SIG-M5 treated with dmso at 0.1 percent for 504 hours (cell line): ENCODE measurements at regions not wholly inside any gene's neighbourhood (a gene's known extent, or its start where the extent isn't known, plus 50 kb on each side); places are given as distances from the start of the nearest gene placed in this dataset.
A peak's percentile ranks its signal among the peaks of the same experiment; 100 is the strongest.
"Not testable (repeated sequence)": the region's sequence is repeated elsewhere in the genome, so short reads cannot be mapped to it uniquely, and the experiment has no call there.

Source experiments
- DNase-seq: peaks from one replicate; lab custom pipeline; 2025; ENCODE audit not compliant: unreplicated experiment; lab: John Stamatoyannopoulos, UW

DNA sequence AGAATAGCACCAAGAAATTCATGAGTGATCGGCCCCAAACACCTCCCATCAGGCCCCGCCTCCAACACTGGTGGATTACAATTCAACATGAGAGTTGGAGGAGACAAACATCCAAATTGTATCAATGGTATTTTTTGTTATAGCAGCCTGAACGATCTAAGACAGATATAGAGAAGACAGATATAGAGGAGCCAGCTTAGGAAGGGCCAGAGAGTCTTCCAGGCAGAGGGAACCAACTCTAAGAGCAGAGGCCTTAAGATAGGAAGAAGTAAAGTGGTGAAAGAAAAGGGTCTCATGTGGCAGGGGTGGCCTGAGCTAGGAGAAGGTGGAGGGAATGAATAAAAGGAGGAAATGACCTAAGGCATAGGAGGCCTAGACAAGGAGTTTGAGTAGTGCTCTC lies 158.8 kb upstream of the TBL1XR1 start:
- DNase-seq: no peak

DNA sequence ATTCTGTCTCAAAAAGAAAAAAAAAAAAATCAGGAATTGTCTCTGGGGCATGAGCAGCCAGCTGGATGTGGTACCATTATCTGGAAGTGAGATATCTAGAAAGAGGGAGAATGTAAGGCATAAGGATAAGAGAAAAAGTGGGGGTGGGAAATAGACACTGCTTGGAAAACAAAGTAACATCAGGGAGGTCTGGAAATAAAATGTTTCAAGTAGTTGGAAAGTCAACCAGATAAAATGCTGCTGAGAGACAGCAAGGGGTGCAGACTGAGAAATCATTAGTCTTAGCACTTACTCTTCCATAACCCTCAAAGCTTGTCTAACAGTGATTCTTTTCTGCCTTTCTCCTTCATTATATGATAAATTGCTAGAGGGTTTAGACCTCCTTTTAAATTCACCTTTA lies 159.7 kb upstream of the TBL1XR1 start:
- no peak for DNase-seq

DNA sequence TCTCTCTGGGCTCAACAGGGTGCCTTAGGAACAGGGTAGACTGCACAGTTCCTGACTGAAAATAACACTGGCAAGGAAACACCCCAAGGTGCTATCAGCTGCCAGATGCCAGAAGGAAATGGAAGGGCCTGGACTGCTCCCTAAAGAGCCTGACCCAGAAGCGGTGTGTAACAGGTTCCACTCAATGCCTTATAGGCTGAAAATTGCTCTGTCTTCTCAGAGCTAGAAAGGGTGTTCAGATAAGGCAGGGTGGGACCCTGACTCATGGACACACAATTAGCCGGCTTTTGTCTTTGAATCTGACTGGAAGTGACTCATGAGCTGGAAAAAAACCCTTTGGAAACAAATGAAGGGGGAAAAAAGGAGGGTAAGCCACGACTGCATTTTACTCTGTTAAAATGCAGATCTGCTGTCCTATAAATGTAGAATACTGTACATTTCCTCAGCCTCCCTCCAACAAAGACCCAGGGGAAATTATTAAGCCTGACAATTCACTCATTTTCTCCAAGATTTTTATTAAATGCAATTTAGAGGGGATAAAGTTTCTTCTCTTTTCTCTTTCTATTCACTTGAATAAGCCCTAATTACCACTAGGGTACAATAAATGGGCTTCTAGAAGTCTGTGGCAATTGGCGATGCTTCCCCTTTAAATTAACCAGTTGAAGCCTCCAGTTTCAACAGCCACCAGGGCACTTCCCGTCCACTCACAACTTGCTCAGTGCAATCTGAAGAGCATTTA lies 160.2 kb upstream of the TBL1XR1 start:
- peak; percentile 93 for DNase-seq

DNA sequence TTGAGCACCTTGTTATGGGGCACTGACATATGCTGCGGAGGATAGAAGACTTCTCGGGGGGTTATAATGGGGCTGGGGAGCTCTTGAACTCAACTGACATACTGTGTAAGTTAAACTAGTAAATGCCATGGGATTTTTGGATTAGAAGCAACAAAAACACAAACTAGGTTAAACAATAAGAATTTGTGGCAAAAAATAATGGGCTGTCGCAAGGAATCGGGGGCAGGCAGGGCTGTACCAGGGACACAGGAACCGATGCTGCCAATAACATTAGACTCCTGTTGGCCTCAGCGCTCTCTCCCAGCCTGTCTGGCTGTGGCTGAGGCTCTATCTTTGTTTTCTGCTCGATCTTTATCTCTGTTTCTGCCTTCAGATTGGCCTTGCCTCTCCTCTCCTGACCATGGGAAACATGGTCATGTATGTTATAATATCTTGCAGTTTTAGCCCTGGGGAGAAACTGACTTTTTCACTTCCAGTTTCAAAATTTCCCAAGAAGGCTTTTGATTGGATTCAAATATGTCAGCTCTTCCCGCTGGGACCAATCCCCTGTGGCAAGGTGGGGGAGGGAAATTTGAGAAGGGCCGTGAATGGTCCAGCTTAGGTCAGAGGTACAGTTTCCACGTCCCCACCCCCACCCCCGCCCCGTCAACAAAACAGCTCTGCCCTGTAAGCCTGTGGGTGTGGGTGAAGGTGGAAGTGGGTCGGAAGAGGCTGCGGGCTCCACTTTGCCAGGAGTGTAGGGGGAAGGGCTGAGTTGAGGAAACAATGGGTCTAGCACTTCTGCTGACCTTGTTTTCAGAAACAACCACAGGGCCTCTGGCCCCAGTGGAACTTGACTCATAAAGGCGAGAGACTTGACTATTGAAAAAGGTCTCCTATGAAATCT lies 161.1 kb upstream of the TBL1XR1 start:
- peak; percentile 97 for DNase-seq

DNA sequence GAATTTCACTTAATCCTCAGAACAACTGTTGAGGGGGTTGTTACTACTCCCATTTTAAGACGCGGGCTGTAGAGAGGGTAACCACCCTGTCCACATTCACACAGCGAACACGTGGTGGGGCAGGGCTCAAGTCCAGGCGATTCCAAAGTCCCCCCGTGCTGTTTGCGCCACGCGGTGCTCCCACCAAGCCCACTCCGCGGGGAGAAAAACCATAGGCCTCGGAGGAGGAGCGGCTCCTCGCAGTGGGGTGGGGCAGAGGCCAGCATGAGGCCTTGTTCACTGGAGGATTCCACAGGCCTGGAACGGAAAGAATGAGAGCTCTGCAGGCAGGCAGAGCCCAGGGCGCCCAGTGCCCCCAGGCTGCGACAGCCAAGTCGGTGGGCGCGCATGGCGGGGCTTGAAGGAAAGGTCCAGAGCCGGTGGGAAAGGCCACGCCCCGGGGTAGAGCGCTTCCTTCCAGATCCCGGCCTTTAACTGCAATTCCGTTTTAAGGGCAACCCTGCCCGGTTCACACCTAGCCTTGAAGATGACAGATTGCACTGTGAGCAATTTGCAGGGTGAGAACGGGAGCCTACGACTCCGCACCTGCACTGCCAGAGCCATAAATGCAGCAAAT lies 161.8 kb upstream of the TBL1XR1 start:
- DNase-seq: peak; percentile 38

DNA sequence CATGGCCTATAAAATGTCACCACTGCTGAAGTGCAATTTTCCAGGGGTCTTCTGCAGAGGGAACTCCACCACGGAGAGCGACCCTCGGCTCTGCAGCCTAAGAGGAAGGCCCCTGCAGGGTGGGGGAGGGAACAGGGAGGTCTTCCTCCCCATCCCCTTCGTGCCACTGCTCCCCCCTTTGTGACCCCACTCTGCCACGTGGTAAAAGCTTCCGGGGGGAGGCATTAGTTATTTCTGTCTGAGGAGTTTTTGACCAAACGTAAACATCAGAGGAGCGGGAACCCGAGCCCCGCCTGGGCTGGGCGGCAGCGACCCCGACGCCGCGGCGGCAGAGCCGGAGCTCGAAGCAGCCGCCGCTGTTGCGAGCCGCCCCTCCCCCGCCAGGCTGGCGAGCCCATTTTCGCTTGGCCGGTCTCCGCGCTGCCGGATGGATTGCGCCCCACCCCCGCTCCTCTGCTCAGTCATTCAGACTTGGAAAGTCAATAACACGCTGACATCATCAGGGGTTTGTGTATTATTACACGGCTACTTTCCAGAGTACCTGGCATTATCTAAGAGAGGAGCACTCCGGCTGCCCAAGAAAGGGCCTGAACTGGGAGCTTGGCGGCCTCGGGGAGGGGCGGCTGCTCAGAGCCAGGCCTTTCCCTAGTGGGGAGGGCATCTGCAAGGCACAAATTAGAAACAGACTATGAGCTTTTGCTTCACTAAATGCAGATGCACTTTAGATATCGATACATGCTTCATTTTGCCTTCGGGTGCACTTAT lies 162.5 kb upstream of the TBL1XR1 start:
- peak; percentile 97 for DNase-seq

DNA sequence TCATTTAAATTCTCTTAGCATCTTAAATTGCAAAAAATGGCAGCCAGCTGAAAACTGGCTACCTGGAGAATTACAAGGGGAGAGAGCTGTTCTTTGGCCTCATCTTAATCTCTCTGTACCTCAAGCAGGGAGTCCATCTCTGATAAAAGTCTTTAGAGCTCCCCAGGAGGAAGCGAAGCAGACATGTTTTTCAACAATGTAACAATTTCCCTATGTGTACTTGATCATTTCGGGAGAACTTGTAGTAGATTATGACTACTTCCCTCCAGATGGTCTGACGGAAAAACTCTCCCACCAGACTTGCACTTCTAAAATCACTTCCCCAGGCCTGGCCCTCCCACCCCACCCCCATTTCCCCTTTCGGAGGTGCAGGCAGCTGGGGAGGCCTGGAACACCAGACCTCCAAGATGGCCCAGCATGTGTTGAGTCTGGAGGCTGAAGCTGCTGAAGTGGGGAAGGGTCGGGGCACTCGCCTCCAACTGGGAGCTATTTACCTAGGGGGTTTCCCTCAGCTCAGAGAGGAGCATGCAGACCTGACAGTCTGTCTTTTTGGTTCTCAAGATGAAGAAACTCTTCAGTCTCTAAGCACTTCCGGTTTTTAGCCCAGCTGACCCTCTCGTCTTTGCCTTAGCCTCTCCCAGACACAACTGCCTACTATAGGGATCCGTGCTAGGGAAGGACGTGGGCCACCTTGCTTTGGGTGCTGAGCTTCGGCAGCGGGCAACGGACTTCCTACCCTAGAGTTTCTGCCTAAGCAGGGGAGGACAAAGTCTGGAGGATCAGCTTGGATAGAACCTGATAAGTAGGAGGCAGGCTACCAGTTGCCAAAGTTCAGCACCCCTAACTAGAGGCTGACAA lies 164.0 kb upstream of the TBL1XR1 start:
- DNase-seq: peak; percentile 76

DNA sequence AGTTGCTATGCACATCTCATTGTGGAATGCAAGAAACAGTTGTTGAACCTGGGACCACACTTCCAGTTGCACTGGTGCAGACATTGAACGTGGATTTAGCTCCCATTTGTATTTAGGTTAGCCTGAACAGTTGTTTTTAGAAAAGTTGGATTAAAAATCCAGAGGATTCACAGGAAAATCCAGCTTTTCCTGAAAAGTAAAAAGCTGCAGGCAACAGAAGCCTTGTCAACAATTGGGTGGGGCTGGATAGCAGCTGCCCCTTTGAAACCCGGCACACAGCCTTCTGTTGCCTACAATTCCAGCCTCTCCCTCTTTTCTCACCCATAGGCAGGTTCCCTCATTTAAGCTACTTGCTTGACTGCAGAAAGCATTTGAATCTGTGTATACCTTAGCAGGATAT lies 165.3 kb upstream of the TBL1XR1 start:
- no peak for DNase-seq

DNA sequence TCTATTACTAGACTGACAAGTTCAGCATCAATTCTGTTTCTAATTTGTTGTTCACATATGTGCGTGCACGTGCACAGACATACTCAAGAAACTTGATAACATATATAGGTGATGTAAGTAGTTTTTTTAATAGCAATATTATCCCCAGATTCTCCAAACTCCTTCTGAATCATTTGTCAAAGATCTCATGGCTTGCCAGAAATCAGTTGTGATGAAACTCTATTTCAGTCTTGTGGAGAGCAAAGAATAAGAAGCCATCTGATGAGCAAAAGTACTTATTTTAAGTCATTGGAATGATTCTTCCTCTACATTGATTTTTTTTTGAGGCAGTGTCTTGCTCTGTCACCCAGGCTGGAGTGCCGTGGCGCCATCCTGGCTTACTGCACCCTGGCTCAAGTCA lies 167.0 kb upstream of the TBL1XR1 start:
- DNase-seq: no peak

DNA sequence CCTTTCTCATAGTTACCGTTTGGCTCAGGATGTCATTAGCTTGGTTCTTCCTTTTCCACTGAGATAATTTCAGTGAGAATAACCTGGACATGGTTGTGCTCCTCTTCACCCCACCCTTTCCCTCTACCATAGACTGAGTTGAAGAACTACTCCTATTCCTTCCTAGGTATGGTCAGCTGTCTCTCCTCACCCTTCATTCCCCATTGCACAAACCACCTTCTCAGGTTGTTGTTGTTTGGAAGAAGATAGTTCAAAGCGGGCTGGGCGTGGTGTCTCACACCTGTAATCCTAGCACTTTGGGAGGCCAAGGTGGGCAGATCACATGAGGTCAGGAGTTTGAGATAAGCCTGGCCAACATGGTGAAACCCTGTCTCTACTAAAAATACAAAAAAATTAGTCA lies 168.0 kb upstream of the TBL1XR1 start:
- not testable (repeated sequence) for DNase-seq

DNA sequence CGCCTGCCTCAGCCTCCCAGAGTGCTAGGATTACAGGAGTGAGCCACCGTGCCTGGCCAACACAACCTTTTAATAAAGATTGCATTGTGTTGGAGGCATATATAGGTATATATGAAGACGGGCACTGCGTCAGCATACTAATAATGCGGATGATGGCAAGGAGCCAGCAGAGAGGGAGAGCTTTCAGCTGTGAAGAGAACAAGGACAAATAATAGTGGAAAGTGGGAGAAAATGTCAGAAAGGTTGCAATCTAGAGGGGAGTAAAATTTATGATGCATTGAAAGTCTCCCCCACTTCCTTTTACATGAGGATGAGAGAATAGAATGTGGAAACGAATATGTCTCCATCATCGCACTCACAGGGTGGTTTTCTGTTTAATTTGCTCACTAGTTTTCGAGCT lies 170.5 kb upstream of the TBL1XR1 start:
- DNase-seq: no peak

DNA sequence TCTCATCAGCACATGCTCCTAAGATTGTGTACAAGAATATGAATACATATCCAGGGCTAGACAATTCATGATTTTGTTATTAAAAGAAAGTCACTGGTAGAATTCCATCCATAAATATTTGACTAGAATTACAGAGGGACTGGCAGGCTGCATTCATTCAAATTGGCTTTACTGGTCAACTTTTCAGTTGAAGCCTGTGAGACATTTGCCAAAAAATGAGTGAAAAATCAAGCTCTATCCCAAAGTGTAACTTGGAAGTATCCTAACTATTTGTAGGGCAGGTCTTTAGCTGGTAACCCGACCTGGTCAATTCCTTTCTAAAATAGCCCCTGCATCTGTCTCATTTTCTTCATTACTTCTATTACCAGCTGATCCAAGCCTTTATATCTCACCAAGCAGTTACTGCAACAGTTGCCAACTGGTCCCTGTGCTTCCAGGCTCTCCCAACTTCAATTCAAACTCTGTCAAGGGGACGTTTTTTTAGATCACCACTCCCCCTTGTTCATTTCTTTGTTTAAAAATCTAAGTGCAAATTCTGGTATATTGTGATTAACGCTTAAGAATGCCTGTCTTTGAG lies 173.1 kb upstream of the TBL1XR1 start:
- DNase-seq: no peak

DNA sequence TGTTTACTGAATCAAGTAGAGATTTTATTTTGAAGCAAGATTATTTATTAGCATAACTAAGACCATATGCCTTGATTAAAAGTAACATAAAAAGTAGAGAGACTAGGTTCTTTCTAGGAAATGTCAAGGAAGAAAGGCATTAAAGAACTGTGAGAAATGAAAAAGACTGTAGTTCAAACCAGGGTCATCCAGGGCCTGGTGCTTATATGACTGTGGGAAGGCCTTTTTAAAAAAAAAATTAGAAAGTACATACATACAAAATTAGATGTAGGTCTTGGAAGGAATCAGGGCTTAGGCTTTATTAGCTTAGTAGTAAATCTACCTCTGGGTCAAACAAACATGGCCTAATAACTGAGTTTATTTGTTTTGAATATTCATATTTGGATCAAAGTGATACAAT lies 173.9 kb upstream of the TBL1XR1 start:
- DNase-seq: no peak

DNA sequence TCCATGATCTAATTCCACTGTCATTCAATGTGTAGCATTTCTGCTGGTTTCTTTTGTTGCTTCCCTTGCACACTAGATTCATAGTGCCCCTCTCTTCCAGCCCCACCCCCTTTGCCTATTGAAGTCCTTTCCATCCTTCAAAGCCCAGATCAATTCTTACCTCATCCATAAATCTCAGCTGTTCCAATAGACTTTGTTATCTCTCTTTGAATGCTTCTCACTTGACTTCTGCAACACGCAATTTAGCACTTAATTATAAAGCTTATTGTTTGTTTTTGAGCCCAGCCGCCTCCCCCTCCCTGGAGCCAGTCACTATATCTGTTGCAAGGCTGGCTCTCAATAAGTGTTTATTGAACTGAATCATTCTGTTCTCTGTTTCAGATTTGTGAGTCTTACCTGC lies 174.6 kb upstream of the TBL1XR1 start:
- DNase-seq: no peak

DNA sequence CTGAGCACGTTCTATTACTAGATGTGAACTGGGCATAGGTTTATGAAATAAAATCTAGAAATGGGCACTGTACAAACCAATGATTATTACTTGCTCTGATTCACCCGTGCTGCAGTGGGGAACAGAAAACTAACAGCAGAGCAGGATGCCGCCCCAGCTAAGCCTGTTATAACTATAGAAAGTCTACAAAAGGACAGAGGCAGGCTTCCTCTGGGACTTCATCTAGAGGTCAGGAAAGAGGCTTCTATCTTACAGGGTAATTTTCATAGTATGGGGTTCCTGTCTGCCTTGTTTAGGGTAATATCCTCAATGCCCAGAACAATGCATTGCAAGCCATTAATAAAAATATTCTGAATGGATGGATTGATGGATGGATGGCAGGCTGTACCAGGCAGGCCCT lies 177.0 kb upstream of the TBL1XR1 start:
- no peak for DNase-seq

DNA sequence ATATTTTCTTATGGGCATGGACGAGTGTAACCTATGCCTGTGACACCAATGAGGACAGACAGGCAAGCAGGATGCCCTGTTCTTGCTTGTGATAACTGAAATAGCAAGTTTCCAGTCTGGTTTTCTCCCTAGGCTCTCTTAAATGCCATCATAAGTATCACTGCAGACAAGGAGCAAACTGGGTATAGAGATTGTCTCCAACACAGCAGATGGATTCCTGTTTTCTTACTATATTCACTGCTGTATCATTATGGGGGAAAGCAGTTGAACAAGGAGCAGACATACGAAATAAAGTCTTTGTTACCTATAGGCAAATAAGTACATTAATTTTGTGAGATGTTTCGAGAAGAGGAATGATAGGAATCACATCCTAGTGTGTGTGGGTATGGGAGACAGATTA lies 178.0 kb upstream of the TBL1XR1 start:
- no peak for DNase-seq

DNA sequence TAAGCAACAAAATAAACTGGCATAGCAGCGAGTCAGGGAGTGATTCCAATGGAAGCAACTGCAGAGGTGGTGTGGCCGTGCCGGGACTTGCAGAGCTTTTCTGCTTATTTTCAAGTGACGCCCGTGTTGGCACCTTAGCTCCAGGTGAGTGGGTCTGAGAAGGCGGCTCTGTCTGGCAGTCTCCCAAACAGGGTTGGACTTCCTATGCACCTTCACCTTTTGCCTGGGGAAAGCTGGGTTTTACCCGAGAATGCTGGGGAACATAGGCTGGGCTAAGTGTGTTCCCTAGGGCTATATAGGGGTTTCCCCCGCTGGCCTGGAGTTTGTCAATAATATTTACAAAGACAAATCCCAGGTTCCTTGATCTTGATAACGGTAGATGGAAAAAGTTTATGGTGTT lies 179.9 kb upstream of the TBL1XR1 start:
- DNase-seq: no peak

DNA sequence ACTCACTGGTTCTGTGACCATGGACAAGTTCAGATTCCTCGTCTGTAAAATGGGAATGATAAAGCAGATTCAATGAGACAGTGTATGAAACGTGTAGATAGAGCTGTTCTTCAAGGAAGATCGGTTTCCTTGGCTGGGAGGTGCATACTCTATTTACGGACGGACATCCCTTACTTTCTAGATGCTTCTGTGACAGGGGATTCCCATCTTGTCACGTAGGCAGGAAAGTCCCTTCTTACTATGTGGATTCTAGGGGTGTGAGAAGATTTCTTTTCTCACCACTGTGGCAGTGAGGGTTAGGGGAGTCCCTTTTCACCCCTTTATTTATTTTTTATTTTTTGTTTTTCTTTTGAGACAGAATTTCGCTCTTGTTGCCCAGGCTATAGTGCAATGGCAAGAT lies 180.9 kb upstream of the TBL1XR1 start:
- DNase-seq: no peak

DNA sequence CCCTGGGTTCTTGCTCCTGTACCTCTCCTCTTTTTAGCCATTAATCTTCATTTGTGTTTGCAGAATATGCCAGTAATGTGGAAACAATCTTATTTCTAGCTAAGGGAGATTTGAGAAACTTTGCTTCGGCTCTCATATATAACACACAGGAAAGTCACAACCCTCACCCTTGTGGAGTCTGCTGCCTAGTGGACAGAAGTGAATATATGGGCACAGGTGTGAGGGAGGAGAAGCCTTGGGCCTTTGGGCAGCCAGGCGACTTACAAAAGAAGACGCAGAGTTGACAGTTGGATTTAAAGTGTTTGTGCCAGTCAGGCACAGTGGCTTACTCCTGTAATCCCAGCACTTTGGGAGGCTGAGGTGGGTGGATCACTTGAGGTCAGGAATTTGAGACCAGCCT lies 181.8 kb upstream of the TBL1XR1 start:
- no peak for DNase-seq

DNA sequence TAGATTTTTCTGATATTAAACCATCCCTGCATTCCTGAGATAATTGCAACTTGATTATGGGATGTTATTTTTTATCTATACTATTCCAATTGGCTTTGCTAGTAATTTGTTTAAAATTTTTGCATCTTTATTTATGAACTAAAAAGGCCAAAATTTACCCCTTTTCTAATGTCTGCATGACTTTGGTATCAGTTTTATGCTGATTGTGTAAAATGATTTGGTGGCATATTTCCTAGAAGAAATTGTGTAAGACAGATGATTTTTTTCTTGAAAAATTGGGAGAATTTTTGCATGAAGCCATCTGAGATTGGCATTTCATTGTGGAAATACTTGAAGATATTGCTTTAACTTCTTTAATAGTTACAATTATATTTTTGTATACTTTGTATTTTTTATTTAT lies 183.8 kb upstream of the TBL1XR1 start:
- DNase-seq: no peak
